H1 (cell line): ENCODE measurements at regions not wholly inside any gene's neighbourhood (a gene's known extent, or its start where the extent isn't known, plus 50 kb on each side); places are given as distances from the start of the nearest gene placed in this dataset.

Experiments
- CEBPB ChIP-seq: IDR thresholded peaks from 2 replicates; pipeline ENCODE4 v1.6.1; 2012; ENCODE audit warnings: low read depth, low read length
- CTCF ChIP-seq, 3 experiments: IDR thresholded peaks; 1 replicate in 2 of 3; 2 replicates in 1 of 3; pipeline versions ENCODE4 v1.5.1 to v1.6.1; 2011; ENCODE audit warnings: low read length in 3 of 3, mild to moderate bottlenecking in 3 of 3, inconsistent platforms in 2 of 3, low read depth in 1 of 3, moderate library complexity in 1 of 3; ENCODE audit not compliant: insufficient read depth in 1 of 3; ENCODE audit errors: control extremely low read depth in 1 of 3
- JUND ChIP-seq: IDR thresholded peaks from 2 replicates; pipeline ENCODE4 v1.6.1; 2011; ENCODE audit warnings: mild to moderate bottlenecking, improper control_type of control experiment, low read length
- POLR2A ChIP-seq, 2 experiments: IDR thresholded peaks; 1 replicate in 1 of 2; 2 replicates in 1 of 2; pipeline ENCODE4 v1.6.1; 2011; ENCODE audit warnings: low read depth in 2 of 2, low read length in 2 of 2, mild to moderate bottlenecking in 2 of 2; ENCODE audit errors: control extremely low read depth in 1 of 2
- POLR2AphosphoS5 ChIP-seq: IDR thresholded peaks from 2 replicates; pipeline ENCODE4 v1.6.1; 2011; ENCODE audit warnings: low read depth, low read length
- RAD21 ChIP-seq, 2 experiments: IDR thresholded peaks in 1 of 2; conservative IDR thresholded peaks in 1 of 2; 2 replicates each; pipeline ENCODE4 v1.6.1; 2011; ENCODE audit warnings: low read depth in 2 of 2, low read length in 2 of 2, improper control_type of control experiment in 1 of 2, inconsistent platforms in 1 of 2, mild to moderate bottlenecking in 1 of 2, moderate library complexity in 1 of 2
- SIRT6 ChIP-seq: IDR thresholded peaks from one replicate; pipeline ENCODE4 v1.7.1; 2012; ENCODE audit warnings: low read length, inconsistent platforms
- TCF12 ChIP-seq: IDR thresholded peaks from 2 replicates; pipeline ENCODE4 v1.6.1; 2011; ENCODE audit warnings: low read depth, mild to moderate bottlenecking, low read length
- USF2 ChIP-seq: IDR thresholded peaks from 2 replicates; pipeline ENCODE4 v1.6.1; 2011; ENCODE audit warnings: low read length, improper control_type of control experiment
- ZNF274 ChIP-seq: IDR thresholded peaks from 2 replicates; pipeline ENCODE4 v1.7.0; 2012; ENCODE audit warnings: low read length, borderline replicate concordance; ENCODE audit errors: extremely low read depth

- TF ChIP-seq POLR2A (IDR thresholded peaks at IDR 0.05; ENCODE audit: control extremely low read depth in 1 of 2, low read depth in 2 of 2, low read length in 2 of 2), result no peak
- TF ChIP-seq ZNF274, result no peak
- TF ChIP-seq POLR2AphosphoS5, result no peak
- TF ChIP-seq SIRT6, result no peak
- TF ChIP-seq CTCF (IDR thresholded peaks at IDR 0.05; ENCODE audit: control extremely low read depth in 1 of 3, insufficient read depth in 1 of 3, low read depth in 1 of 3, low read length in 3 of 3), result no peak
- no peak for TF ChIP-seq JUND
- TF ChIP-seq TCF12, result no peak
- no peak for TF ChIP-seq RAD21 (IDR thresholded peaks at IDR 0.05 in 1 of 2, conservative IDR thresholded peaks at IDR 0.05 in 1 of 2; ENCODE audit: low read depth in 2 of 2, low read length in 2 of 2)
- no peak for TF ChIP-seq USF2
- TF ChIP-seq CEBPB, result no peak
Observed at GRCh38 chr21:28084951-28085350, 907.7 kb downstream of the LTN1 start.
